K562 (cell line): ENCODE measurements at regions not wholly inside any gene's neighbourhood (a gene's known extent, or its start where the extent isn't known, plus 50 kb on each side); places are given as distances from the start of the nearest gene placed in this dataset.

Experiments
- AFF4 ChIP-seq: sonication (generic); formaldehyde crosslinking; IDR thresholded peaks from 2 replicates; pipeline ENCODE4 v1.8.0; 2023; ENCODE audit warnings: mild to moderate bottlenecking, missing genetic modification reagents
- CBFB ChIP-seq: sonication (generic); formaldehyde crosslinking; IDR thresholded peaks from 2 replicates; pipeline ENCODE4 v1.4.0; 2020; ENCODE audit warnings: mild to moderate bottlenecking, missing genetic modification reagents
- CBX3 ChIP-seq, 2 experiments: IDR thresholded peaks; 1 replicate in 1 of 2; 2 replicates in 1 of 2; pipeline ENCODE4 v1.6.1; 2012; ENCODE audit warnings: inconsistent platforms in 2 of 2, low read length in 2 of 2, borderline replicate concordance in 1 of 2, control low read depth in 1 of 2
- CHCHD3 ChIP-seq: fragments of 250-450 bp; sonication (Bioruptor Pico); IDR thresholded peaks from 2 replicates; pipeline ENCODE4 v2.1.2; 2022; ENCODE audit warnings: mild to moderate bottlenecking
- CREB1 ChIP-seq, 2 experiments: sonication (generic) in 1 of 2; formaldehyde crosslinking in 1 of 2; IDR thresholded peaks; 2 replicates each; pipeline versions ENCODE4 v1.6.1 to v1.8.0; 2012 to 2022; ENCODE audit warnings: inconsistent platforms in 1 of 2, mild to moderate bottlenecking in 1 of 2, missing genetic modification reagents in 1 of 2, moderate library complexity in 1 of 2
- CTCF ChIP-seq, 3 experiments: IDR thresholded peaks in 2 of 3; conservative IDR thresholded peaks in 1 of 3; 2 replicates each; pipeline ENCODE4 v1.5.1; 2011 to 2012; ENCODE audit warnings: low read length in 3 of 3, mild to moderate bottlenecking in 3 of 3, control low read depth in 2 of 3, improper control_type of control experiment in 1 of 3, inconsistent platforms in 1 of 3, low read depth in 1 of 3, mixed read lengths in 1 of 3, moderate library complexity in 1 of 3; ENCODE audit not compliant: insufficient read depth in 2 of 3
- EZH2 ChIP-seq: IDR thresholded peaks from 2 replicates; pipeline ENCODE4 v1.6.1; 2012; ENCODE audit warnings: low read depth, mild to moderate bottlenecking, inconsistent platforms, low read length, borderline replicate concordance
- KDM1A ChIP-seq, 2 experiments: fragments of 450-650 bp; IDR thresholded peaks; 2 replicates each; pipeline ENCODE4 v1.6.1; 2016; ENCODE audit warnings: mild to moderate bottlenecking in 2 of 2
- TAF1 ChIP-seq: IDR thresholded peaks from 2 replicates; pipeline ENCODE4 v1.6.1; 2011; ENCODE audit warnings: mild to moderate bottlenecking, low read length, moderate library complexity; ENCODE audit not compliant: insufficient read depth, control insufficient read depth, severe bottlenecking; ENCODE audit errors: extremely low read depth
- ZNF232 ChIP-seq: sonication (generic); formaldehyde crosslinking; IDR thresholded peaks from 2 replicates; pipeline ENCODE4 v1.8.0; 2022; ENCODE audit warnings: mild to moderate bottlenecking, missing genetic modification reagents

GRCh38 chr2:144707736-144708326 lies 187.9 kb upstream of the ZEB2 start:
- no peak for TF ChIP-seq AFF4
- TF ChIP-seq CTCF (IDR thresholded peaks at IDR 0.05 in 2 of 3, conservative IDR thresholded peaks at IDR 0.05 in 1 of 3; ENCODE audit: insufficient read depth in 2 of 3, low read depth in 1 of 3, low read length in 3 of 3): no peak
- no peak for TF ChIP-seq TAF1
- TF ChIP-seq CHCHD3 (CRISPR knock-in tag): no peak
- no peak for TF ChIP-seq CBX3 (IDR thresholded peaks at IDR 0.05; ENCODE audit: borderline replicate concordance in 1 of 2, low read length in 2 of 2)
- TF ChIP-seq CREB1 (IDR thresholded peaks at IDR 0.05): no peak
- TF ChIP-seq CREB1 (CRISPR knock-in tag; IDR thresholded peaks at IDR 0.05): no peak
- TF ChIP-seq ZNF232 (CRISPR knock-in tag): no peak
- no peak for TF ChIP-seq EZH2
- TF ChIP-seq KDM1A (IDR thresholded peaks at IDR 0.05): no peak
- no peak for TF ChIP-seq CBFB (CRISPR knock-in tag)
